Activated naive CD4-positive, alpha-beta T cell treated with anti-CD3 and anti-CD28 coated beads for 36 hours (primary cell): ENCODE measurements at regions not wholly inside any gene's neighbourhood (a gene's known extent, or its start where the extent isn't known, plus 50 kb on each side); places are given as distances from the start of the nearest gene placed in this dataset.

ENCODE experiments used
- CTCF ChIA-PET: fragments of 350-600 bp; sonication (Branson Sonifier 250); formaldehyde crosslinking; loops from one replicate; lab custom pipeline; 2021; ENCODE audit warnings: antibody characterized with exemption; lab: Charles Lee
- DNase-seq: peaks from one replicate; pipeline ENCODE4 v3.0.0-alpha.2; 2020
- H3K27ac Mint-ChIP-seq: one replicate; pipeline ENCODE4 v1.8.0; 2021; ENCODE audit warnings: mild to moderate bottlenecking, mixed read lengths
- H3K27me3 Mint-ChIP-seq: one replicate; pipeline ENCODE4 v1.8.0; 2021; ENCODE audit warnings: low read depth, mixed read lengths
- H3K36me3 Mint-ChIP-seq: one replicate; pipeline ENCODE4 v1.8.0; 2021; ENCODE audit warnings: low read depth, mixed read lengths
- H3K4me1 Mint-ChIP-seq: one replicate; pipeline ENCODE4 v1.8.0; 2021; ENCODE audit warnings: low read depth, mixed read lengths
- H3K4me3 Mint-ChIP-seq: one replicate; pipeline ENCODE4 v1.8.0; 2021; ENCODE audit warnings: mild to moderate bottlenecking, moderate library complexity, mixed read lengths
- H3K9me3 Mint-ChIP-seq: one replicate; pipeline ENCODE4 v1.8.0; 2021; ENCODE audit warnings: mixed read lengths
- intact Hi-C: fragments of 100-400 bp; cut with micrococcal nuclease; formaldehyde crosslinking; loops from one replicate; pipeline ENCODE4 v1.15.1; 2023

GRCh38 chr6:10302566-10303235 lies 112.2 kb downstream of the TFAP2A start:
- H3K27ac Mint-ChIP-seq = no peak overlapping the region
- intact Hi-C loops = no loop called here
- CTCF ChIA-PET = interaction anchor here (0.5 kb wide), 1 partner anchor 9 kb away, joined by 3 read pairs; no protein-coding TSS in a partner anchor

GRCh38 chr6:10300071-10300470 lies 114.8 kb downstream of the TFAP2A start:
- Mint-ChIP-seq H3K9me3 (peaks cover 4% of the 10 kb centered on the region), H3K36me3 (no peaks in the 10 kb centered on the region), H3K27me3 (no peaks in the 10 kb centered on the region), H3K4me3 (no peak overlapping the region), H3K27ac (no peak overlapping the region), H3K4me1 (no peaks in the 10 kb centered on the region)
- DNase-seq = no peak
- intact Hi-C loops = no loop called here
- CTCF ChIA-PET = no interaction called here

More at GRCh38 chr6:10302566-10303235, 112.2 kb downstream of the TFAP2A start:
- Mint-ChIP-seq H3K4me3 (no peak overlapping the region), H3K4me1 (no peaks in the 10 kb centered on the region), H3K9me3 (peaks cover 4% of the 10 kb centered on the region), H3K36me3 (no peaks in the 10 kb centered on the region), H3K27me3 (no peaks in the 10 kb centered on the region)
- no peak for DNase-seq

DNA sequence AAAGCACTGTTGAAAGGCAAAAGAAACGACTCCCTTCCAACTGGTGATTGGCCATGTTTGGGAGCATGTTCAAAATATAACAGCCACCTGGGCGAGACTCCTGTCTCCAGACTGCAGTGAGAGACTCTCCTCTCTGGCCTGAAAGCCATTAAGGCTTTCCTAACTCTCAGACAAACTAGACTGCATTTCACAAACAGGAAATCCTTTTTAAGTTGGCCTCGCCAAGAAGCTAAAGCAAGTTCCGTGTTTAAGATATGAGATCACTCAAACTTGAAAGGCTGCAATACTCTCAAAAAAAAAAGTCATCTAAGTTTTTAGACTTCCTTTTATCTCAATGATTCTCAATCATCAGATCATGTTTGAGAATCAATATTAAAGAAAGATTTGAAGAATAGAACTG lies 117.0 kb downstream of the TFAP2A start:
- CTCF ChIA-PET = no interaction called here
- Mint-ChIP-seq H3K4me3 (no peak overlapping the region), H3K9me3 (peaks cover 2% of the 10 kb centered on the region), H3K36me3 (no peaks in the 10 kb centered on the region), H3K27me3 (no peaks in the 10 kb centered on the region), H3K27ac (no peak overlapping the region), H3K4me1 (no peaks in the 10 kb centered on the region)
- intact Hi-C loops = no loop called here
- no peak for DNase-seq

- intact Hi-C loops = no loop called here
- no peaks in the 10 kb centered on the region for H3K36me3 Mint-ChIP-seq
- H3K4me1 Mint-ChIP-seq = no peaks in the 10 kb centered on the region
- H3K9me3 Mint-ChIP-seq = peaks cover 2% of the 10 kb centered on the region
- CTCF ChIA-PET = no interaction called here
- no peak for DNase-seq
- H3K4me3 Mint-ChIP-seq = no peak overlapping the region
- H3K27me3 Mint-ChIP-seq = peaks cover 7% of the 10 kb centered on the region
- H3K27ac Mint-ChIP-seq = no peak overlapping the region
Observed at GRCh38 chr6:10278746-10279145, 136.1 kb downstream of the TFAP2A start.

DNA sequence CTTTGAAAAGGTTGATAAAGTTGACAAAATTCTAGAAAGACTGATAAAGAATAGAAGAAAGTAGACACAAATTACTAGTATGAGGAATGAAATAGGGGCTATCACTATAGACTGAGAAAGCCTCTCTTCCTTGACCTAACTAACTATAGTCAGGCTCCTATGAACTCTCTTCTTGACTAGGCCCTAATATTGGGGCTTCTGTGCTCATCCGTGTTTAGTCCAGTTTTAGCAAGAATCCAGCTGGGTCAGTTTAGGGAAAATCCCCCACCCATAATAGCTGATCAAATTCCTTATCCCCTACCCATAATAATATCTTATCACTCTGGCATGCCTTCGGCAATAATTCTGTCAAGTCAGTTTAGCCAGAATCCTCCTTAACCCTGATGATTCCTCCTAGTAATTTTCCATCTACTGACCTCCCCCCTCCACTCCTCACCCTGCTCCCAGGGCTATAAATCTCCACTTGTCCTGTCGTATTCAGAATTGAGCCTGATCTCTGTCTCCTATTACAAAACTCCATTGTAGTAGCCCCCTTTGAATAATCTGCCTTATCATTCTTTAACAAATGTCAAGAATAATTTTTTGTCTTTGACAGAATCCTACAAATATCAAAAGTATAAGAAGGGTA lies 138.1 kb downstream of the TFAP2A start:
- DNase-seq = no peak
- H3K9me3 Mint-ChIP-seq = peaks cover 2% of the 10 kb centered on the region
- peaks cover 6% of the 10 kb centered on the region for H3K27me3 Mint-ChIP-seq
- no peak overlapping the region for H3K4me3 Mint-ChIP-seq
- H3K4me1 Mint-ChIP-seq = no peaks in the 10 kb centered on the region
- no peaks in the 10 kb centered on the region for H3K36me3 Mint-ChIP-seq
- CTCF ChIA-PET = no interaction called here
- H3K27ac Mint-ChIP-seq = no peak overlapping the region
- intact Hi-C loops = no loop called here

GRCh38 chr6:10276106-10276505 lies 138.8 kb downstream of the TFAP2A start:
- H3K4me3 Mint-ChIP-seq = no peak overlapping the region
- DNase-seq = no peak
- intact Hi-C loops = no loop called here
- H3K36me3 Mint-ChIP-seq = no peaks in the 10 kb centered on the region
- no peaks in the 10 kb centered on the region for H3K4me1 Mint-ChIP-seq
- H3K9me3 Mint-ChIP-seq = peaks cover 2% of the 10 kb centered on the region
- CTCF ChIA-PET = no interaction called here
- peaks cover 6% of the 10 kb centered on the region for H3K27me3 Mint-ChIP-seq
- no peak overlapping the region for H3K27ac Mint-ChIP-seq

GRCh38 chr6:10272591-10272990 lies 142.3 kb downstream of the TFAP2A start:
- DNase-seq = no peak
- Mint-ChIP-seq H3K9me3 (no peaks in the 10 kb centered on the region), H3K27ac (no peak overlapping the region), H3K36me3 (no peaks in the 10 kb centered on the region), H3K4me3 (no peak overlapping the region), H3K4me1 (no peaks in the 10 kb centered on the region), H3K27me3 (peaks cover 21% of the 10 kb centered on the region)
- CTCF ChIA-PET = no interaction called here
- intact Hi-C loops = no loop called here

- Mint-ChIP-seq H3K36me3 (no peaks in the 10 kb centered on the region), H3K27me3 (peaks cover 21% of the 10 kb centered on the region), H3K4me1 (no peaks in the 10 kb centered on the region), H3K27ac (no peak overlapping the region), H3K9me3 (no peaks in the 10 kb centered on the region), H3K4me3 (no peak overlapping the region)
- DNase-seq = no peak
- intact Hi-C loops = no loop called here
- CTCF ChIA-PET = no interaction called here
Observed at GRCh38 chr6:10271982-10272381, 142.9 kb downstream of the TFAP2A start.

GRCh38 chr6:10269814-10270472 lies 144.9 kb downstream of the TFAP2A start:
- intact Hi-C loops = no loop called here
- Mint-ChIP-seq H3K4me3 (no peak overlapping the region), H3K4me1 (no peaks in the 10 kb centered on the region), H3K27me3 (peaks cover 25% of the 10 kb centered on the region), H3K9me3 (no peaks in the 10 kb centered on the region), H3K27ac (no peak overlapping the region), H3K36me3 (no peaks in the 10 kb centered on the region)
- CTCF ChIA-PET = no interaction called here
- DNase-seq = no peak

- CTCF ChIA-PET = no interaction called here
- H3K36me3 Mint-ChIP-seq = no peaks in the 10 kb centered on the region
- no peaks in the 10 kb centered on the region for H3K4me1 Mint-ChIP-seq
- peaks cover 25% of the 10 kb centered on the region for H3K27me3 Mint-ChIP-seq
- H3K4me3 Mint-ChIP-seq = no peak overlapping the region
- H3K9me3 Mint-ChIP-seq = no peaks in the 10 kb centered on the region
- no peak for DNase-seq
- no peak overlapping the region for H3K27ac Mint-ChIP-seq
- intact Hi-C loops = no loop called here
Observed at GRCh38 chr6:10268611-10269310, 146.1 kb downstream of the TFAP2A start.

DNA sequence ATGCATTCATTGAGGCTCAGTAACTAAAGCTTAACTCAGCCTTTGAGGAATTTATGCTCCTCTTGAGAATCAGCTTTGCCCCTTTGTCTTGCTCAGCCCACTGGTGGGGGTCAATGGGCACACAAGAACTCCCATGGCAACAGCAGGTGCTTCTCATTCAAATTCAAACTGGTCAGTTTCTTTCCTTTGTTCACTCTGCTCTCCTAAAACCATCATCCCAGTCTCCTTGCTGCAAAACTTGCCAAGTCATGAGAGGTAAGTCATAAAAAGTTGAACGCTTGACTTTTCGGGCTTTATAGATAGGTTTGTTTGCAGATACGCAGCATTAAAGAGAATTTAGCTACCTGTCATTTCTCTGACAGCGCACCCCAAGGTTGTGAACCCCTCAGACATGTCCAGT lies 146.8 kb downstream of the TFAP2A start:
- Mint-ChIP-seq H3K27ac (no peak overlapping the region), H3K9me3 (no peaks in the 10 kb centered on the region), H3K36me3 (no peaks in the 10 kb centered on the region), H3K27me3 (peaks cover 25% of the 10 kb centered on the region), H3K4me1 (no peaks in the 10 kb centered on the region), H3K4me3 (no peak overlapping the region)
- CTCF ChIA-PET = interaction anchor here (1.0 kb wide), 1 partner anchor 10 kb away, joined by 3 read pairs; no protein-coding TSS in a partner anchor
- DNase-seq = no peak
- intact Hi-C loops = no loop called here

- Mint-ChIP-seq H3K9me3 (no peaks in the 10 kb centered on the region), H3K27ac (no peak overlapping the region), H3K36me3 (no peaks in the 10 kb centered on the region), H3K4me1 (no peaks in the 10 kb centered on the region), H3K4me3 (no peak overlapping the region), H3K27me3 (peaks cover 22% of the 10 kb centered on the region)
- CTCF ChIA-PET = no interaction called here
- intact Hi-C loops = no loop called here
- no peak for DNase-seq
Observed at GRCh38 chr6:10266462-10266861, 148.4 kb downstream of the TFAP2A start.
